ENCODE measurements at regions not wholly inside any gene's neighbourhood (a gene's known extent, or its start where the extent isn't known, plus 50 kb on each side); places are given as distances from the start of the nearest gene placed in this dataset.

- Histone ChIP-seq H4K20me1 (ENCODE audit: control insufficient read depth, insufficient read depth, low read depth, low read length) (no peaks in the 10 kb centered on the region), H3K4me1 (ENCODE audit: control insufficient read depth, low read length) (no peaks in the 10 kb centered on the region), H3F3A (ENCODE audit: control insufficient read depth, insufficient read depth) (no peaks in the 10 kb centered on the region), H3K9me3 (ENCODE audit: control insufficient read depth, insufficient read depth, low read length) (no peaks in the 10 kb centered on the region), H3K79me2 (ENCODE audit: control insufficient read depth, low read length) (no peaks in the 10 kb centered on the region), H3K9me2 (replicated peaks; ENCODE audit: control insufficient read depth, low read length) (no peaks in the 10 kb centered on the region), H3K4me2 (ENCODE audit: low read length) (no peak overlapping the region), H3K4me3 (ENCODE audit: low read length) (no peak overlapping the region), H3K27me3 (ENCODE audit: control insufficient read depth, low read length) (no peaks in the 10 kb centered on the region), H3K36me3 (ENCODE audit: control insufficient read depth, low read length) (no peaks in the 10 kb centered on the region), H3K27ac (ENCODE audit: low read depth, low read length) (no peak overlapping the region)
- TF ChIP-seq CTCF (IDR thresholded peaks at IDR 0.05; ENCODE audit: low read depth, low read length, poor library complexity, severe bottlenecking) = no peak
- no peak for TF ChIP-seq EZH2phosphoT487 (IDR thresholded peaks at IDR 0.05; ENCODE audit: borderline replicate concordance, low read length)
Measured at GRCh38 chr7:69237541-69237940, 360.7 kb upstream of the AUTS2 start.

GRCh38 chr7:69243016-69243415 is 355.3 kb upstream of the AUTS2 start:
- H3K9me3 ChIP-seq (ENCODE audit: control insufficient read depth, insufficient read depth, low read length) = 0 out of 2 replicates have a peak, but pooled peaks cover 2% of the 10 kb centered on the region
- H3K27ac ChIP-seq (ENCODE audit: low read depth, low read length) = no peak overlapping the region
- no peaks in the 10 kb centered on the region for H3F3A ChIP-seq (ENCODE audit: control insufficient read depth, insufficient read depth)
- no peak overlapping the region for H3K4me2 ChIP-seq (ENCODE audit: low read length)
- TF ChIP-seq EZH2phosphoT487 (IDR thresholded peaks at IDR 0.05; ENCODE audit: borderline replicate concordance, low read length) (no peak), CTCF (IDR thresholded peaks at IDR 0.05; ENCODE audit: low read depth, low read length, poor library complexity, severe bottlenecking) (no peak)
- peaks cover 7% of the 10 kb centered on the region for H3K27me3 ChIP-seq (ENCODE audit: control insufficient read depth, low read length)
- H3K36me3 ChIP-seq (ENCODE audit: control insufficient read depth, low read length) = no peaks in the 10 kb centered on the region
- no peaks in the 10 kb centered on the region for H4K20me1 ChIP-seq (ENCODE audit: control insufficient read depth, insufficient read depth, low read depth, low read length)
- H3K9me2 ChIP-seq (replicated peaks; ENCODE audit: control insufficient read depth, low read length) = no peaks in the 10 kb centered on the region
- no peaks in the 10 kb centered on the region for H3K4me1 ChIP-seq (ENCODE audit: control insufficient read depth, low read length)
- H3K79me2 ChIP-seq (ENCODE audit: control insufficient read depth, low read length) = no peaks in the 10 kb centered on the region
- no peak overlapping the region for H3K4me3 ChIP-seq (ENCODE audit: low read length)

- H3K9me3 ChIP-seq (ENCODE audit: control insufficient read depth, insufficient read depth, low read length) = 0 out of 2 replicates have a peak, but pooled peaks cover 2% of the 10 kb centered on the region
- no peaks in the 10 kb centered on the region for H3K79me2 ChIP-seq (ENCODE audit: control insufficient read depth, low read length)
- H3K4me1 ChIP-seq (ENCODE audit: control insufficient read depth, low read length) = no peaks in the 10 kb centered on the region
- TF ChIP-seq EZH2phosphoT487 (IDR thresholded peaks at IDR 0.05; ENCODE audit: borderline replicate concordance, low read length) (no peak), CTCF (IDR thresholded peaks at IDR 0.05; ENCODE audit: low read depth, low read length, poor library complexity, severe bottlenecking) (no peak)
- H3K9me2 ChIP-seq (replicated peaks; ENCODE audit: control insufficient read depth, low read length) = no peaks in the 10 kb centered on the region
- H3F3A ChIP-seq (ENCODE audit: control insufficient read depth, insufficient read depth) = no peaks in the 10 kb centered on the region
- H3K27ac ChIP-seq (ENCODE audit: low read depth, low read length) = no peak overlapping the region
- no peak overlapping the region for H3K4me3 ChIP-seq (ENCODE audit: low read length)
- peaks cover 7% of the 10 kb centered on the region for H3K27me3 ChIP-seq (ENCODE audit: control insufficient read depth, low read length)
- H4K20me1 ChIP-seq (ENCODE audit: control insufficient read depth, insufficient read depth, low read depth, low read length) = no peaks in the 10 kb centered on the region
- H3K36me3 ChIP-seq (ENCODE audit: control insufficient read depth, low read length) = no peaks in the 10 kb centered on the region
- H3K4me2 ChIP-seq (ENCODE audit: low read length) = no peak overlapping the region
Measured at GRCh38 chr7:69244701-69245100, 353.6 kb upstream of the AUTS2 start.

All from DOHH2 (cell line).